OCI-LY3 (cell line): ENCODE measurements at regions not wholly inside any gene's neighbourhood (a gene's known extent, or its start where the extent isn't known, plus 50 kb on each side); places are given as distances from the start of the nearest gene placed in this dataset.

ENCODE experiments used
- EZH2phosphoT487 ChIP-seq: fragments of 200-600 bp; shearing (Covaris generic); IDR thresholded peaks from 2 replicates; pipeline ENCODE4 v1.6.1; 2018; ENCODE audit warnings: antibody characterized with exemption, mixed run types, low read depth
- TF ChIP-seq, protein P1 (sequence below): fragments of 200-600, 300-600 bp; sonication (generic); IDR thresholded peaks from 2 replicates; pipeline ENCODE4 v1.5.1; 2014; ENCODE audit warnings: antibody characterized with exemption, low read length, low read depth

DNA sequence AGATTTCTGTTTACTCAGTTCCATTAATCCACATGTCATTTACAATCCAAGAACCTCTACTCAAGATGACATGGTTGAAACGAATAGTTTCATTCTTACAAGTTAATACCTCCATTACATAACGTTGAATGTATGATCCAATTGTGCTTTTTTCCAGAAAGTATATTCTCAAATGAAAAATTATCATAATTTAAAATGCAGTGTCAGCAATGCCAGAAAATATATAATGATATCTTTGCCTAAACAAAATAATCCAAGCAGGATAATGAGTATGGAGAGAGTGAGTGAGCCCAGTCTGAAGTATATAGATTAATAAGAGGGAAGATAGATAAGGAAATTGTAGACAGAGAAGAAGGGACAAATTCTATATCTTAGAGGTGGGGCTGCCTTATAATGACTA is 505.0 kb downstream of the CENPC start:
- TF ChIP-seq, protein P1, sequence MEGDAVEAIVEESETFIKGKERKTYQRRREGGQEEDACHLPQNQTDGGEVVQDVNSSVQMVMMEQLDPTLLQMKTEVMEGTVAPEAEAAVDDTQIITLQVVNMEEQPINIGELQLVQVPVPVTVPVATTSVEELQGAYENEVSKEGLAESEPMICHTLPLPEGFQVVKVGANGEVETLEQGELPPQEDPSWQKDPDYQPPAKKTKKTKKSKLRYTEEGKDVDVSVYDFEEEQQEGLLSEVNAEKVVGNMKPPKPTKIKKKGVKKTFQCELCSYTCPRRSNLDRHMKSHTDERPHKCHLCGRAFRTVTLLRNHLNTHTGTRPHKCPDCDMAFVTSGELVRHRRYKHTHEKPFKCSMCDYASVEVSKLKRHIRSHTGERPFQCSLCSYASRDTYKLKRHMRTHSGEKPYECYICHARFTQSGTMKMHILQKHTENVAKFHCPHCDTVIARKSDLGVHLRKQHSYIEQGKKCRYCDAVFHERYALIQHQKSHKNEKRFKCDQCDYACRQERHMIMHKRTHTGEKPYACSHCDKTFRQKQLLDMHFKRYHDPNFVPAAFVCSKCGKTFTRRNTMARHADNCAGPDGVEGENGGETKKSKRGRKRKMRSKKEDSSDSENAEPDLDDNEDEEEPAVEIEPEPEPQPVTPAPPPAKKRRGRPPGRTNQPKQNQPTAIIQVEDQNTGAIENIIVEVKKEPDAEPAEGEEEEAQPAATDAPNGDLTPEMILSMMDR, result no peak
- no peak for TF ChIP-seq EZH2phosphoT487
